Spleen (tissue), 11 donors: ENCODE measurements at regions not wholly inside any gene's neighbourhood (a gene's known extent, or its start where the extent isn't known, plus 50 kb on each side); places are given as distances from the start of the nearest gene placed in this dataset.

Source experiments
- DNase-seq: peaks from one replicate; pipeline ENCODE4 v3.0.0-alpha.2; 2020
- H3K27ac ChIP-seq, 8 donors: fragments of 200-600 bp; sonication (generic) in 7 of 8; 1 replicate in 4 of 8; 2 replicates in 4 of 8; pipeline versions ENCODE4 v1.5.0 to v1.8.0; 2016 to 2021; ENCODE audit warnings: inconsistent platforms in 4 of 8, mild to moderate bottlenecking in 4 of 8, moderate library complexity in 1 of 8
- H3K27me3 ChIP-seq, 7 donors: fragments of 200-600 bp; sonication (generic) in 6 of 7; replicated peaks in 1 of 7; 1 replicate in 4 of 7; 2 replicates in 3 of 7; pipeline versions ENCODE4 v1.5.0 to v1.8.0; 2016 to 2021; ENCODE audit warnings: inconsistent platforms in 3 of 7, mild to moderate bottlenecking in 1 of 7
- H3K36me3 ChIP-seq, 6 donors: fragments of 200-600 bp; sonication (generic) in 5 of 6; 1 replicate in 4 of 6; 2 replicates in 2 of 6; pipeline versions ENCODE4 v1.5.0 to v1.8.0; 2016 to 2021; ENCODE audit warnings: inconsistent platforms in 2 of 6
- H3K4me1 ChIP-seq, 6 donors: fragments of 200-600 bp; sonication (generic) in 5 of 6; 1 replicate in 3 of 6; 2 replicates in 3 of 6; pipeline versions ENCODE4 v1.5.0 to v1.8.0; 2016 to 2021; ENCODE audit warnings: inconsistent platforms in 3 of 6
- H3K4me3 ChIP-seq, 8 donors: fragments of 200-600 bp; sonication (generic) in 7 of 8; 1 replicate in 4 of 8; 2 replicates in 4 of 8; pipeline versions ENCODE4 v1.5.0 to v1.8.0; 2016 to 2021; ENCODE audit warnings: inconsistent platforms in 4 of 8, mild to moderate bottlenecking in 4 of 8, moderate library complexity in 2 of 8
- H3K9me3 ChIP-seq, 8 donors: fragments of 200-600 bp; sonication (generic) in 7 of 8; 1 replicate in 4 of 8; 2 replicates in 4 of 8; pipeline versions ENCODE4 v1.5.0 to v1.8.0; 2016 to 2021; ENCODE audit warnings: inconsistent platforms in 4 of 8
- POLR2A ChIP-seq, 3 donors: fragments of 450-650 bp; IDR thresholded peaks; one replicate each; pipeline ENCODE4 v1.5.1; 2017; ENCODE audit warnings: antibody characterized with exemption in 3 of 3, mild to moderate bottlenecking in 1 of 3
- POLR2AphosphoS5 ChIP-seq, 3 donors: sonication (generic); formaldehyde crosslinking; IDR thresholded peaks; one replicate each; pipeline ENCODE4 v1.5.1; 2017; ENCODE audit warnings: antibody characterized with exemption in 3 of 3
- WGBS, 5 donors: extraction: QIAGEN DNeasy Blood & Tissue Kit in 3 of 5; methylation state at CpG; one replicate each; pipeline versions ENCODE4 v1.1.5 to v1.1.7; 2013 to 2018; 5-methylcytosine and 5-hydroxymethylcytosine counted together
- intact Hi-C: fragments of 100-400 bp; cut with DNase I; formaldehyde crosslinking; loops from one replicate; pipeline ENCODE4 v1.15.0; 2023; ENCODE audit warnings: low total_unique reads
- TF ChIP-seq, protein P1 (sequence below), 11 experiments: fragments of 200-600 bp in 7 of 11; fragments of 450-650 bp in 4 of 11; sonication (generic) in 4 of 11; IDR thresholded peaks in 8 of 11; conservative IDR thresholded peaks in 3 of 11; 1 replicate in 7 of 11; 2 replicates in 4 of 11; pipeline versions ENCODE4 v1.4.0 to v1.8.0; 2016 to 2021; ENCODE audit warnings: antibody characterized with exemption in 11 of 11, inconsistent platforms in 4 of 11, mild to moderate bottlenecking in 1 of 11
- donor health status: healthy with polysubstance abuse.
- donor health status: DM: no; HTN: no; CAD: no; lungs with moderate emphysema.
- donor health status: DM: no; HTN: no; CAD: no.
- donor health status: Bipolar disorder and iron deficiency.
- donor health status: healthy.
- donor health status: DM: no; HTN: no; CAD: no.
- donor health status: DM: yes; HTN: yes; CAD: no.

GRCh38 chr7:9698375-9698774, 1265.0 kb downstream of the NXPH1 start:
- intact Hi-C loops: no loop called here
- H3K36me3 ChIP-seq: no peaks in the 10 kb centered on the region
- H3K4me1 ChIP-seq: no peaks in the 10 kb centered on the region
- no peak overlapping the region for H3K27ac ChIP-seq
- no peaks in the 10 kb centered on the region for H3K27me3 ChIP-seq
- H3K4me3 ChIP-seq: no peak overlapping the region
- TF ChIP-seq POLR2AphosphoS5 (IDR thresholded peaks at IDR 0.05) (no peak), POLR2A (IDR thresholded peaks at IDR 0.05) (no peak)
- TF ChIP-seq, protein P1, sequence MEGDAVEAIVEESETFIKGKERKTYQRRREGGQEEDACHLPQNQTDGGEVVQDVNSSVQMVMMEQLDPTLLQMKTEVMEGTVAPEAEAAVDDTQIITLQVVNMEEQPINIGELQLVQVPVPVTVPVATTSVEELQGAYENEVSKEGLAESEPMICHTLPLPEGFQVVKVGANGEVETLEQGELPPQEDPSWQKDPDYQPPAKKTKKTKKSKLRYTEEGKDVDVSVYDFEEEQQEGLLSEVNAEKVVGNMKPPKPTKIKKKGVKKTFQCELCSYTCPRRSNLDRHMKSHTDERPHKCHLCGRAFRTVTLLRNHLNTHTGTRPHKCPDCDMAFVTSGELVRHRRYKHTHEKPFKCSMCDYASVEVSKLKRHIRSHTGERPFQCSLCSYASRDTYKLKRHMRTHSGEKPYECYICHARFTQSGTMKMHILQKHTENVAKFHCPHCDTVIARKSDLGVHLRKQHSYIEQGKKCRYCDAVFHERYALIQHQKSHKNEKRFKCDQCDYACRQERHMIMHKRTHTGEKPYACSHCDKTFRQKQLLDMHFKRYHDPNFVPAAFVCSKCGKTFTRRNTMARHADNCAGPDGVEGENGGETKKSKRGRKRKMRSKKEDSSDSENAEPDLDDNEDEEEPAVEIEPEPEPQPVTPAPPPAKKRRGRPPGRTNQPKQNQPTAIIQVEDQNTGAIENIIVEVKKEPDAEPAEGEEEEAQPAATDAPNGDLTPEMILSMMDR (IDR thresholded peaks at IDR 0.05 in 8 of 11, conservative IDR thresholded peaks at IDR 0.05 in 3 of 11): no peak
- H3K9me3 ChIP-seq: peaks cover 0 to 21% (median 13%) of the 10 kb centered on the region in 8 donors
- no peak for DNase-seq

- 48 to 63% (median 58%) methylated on average over 1 of the region's 1 CpG for WGBS, 5 donors
- no peaks in the 10 kb centered on the region for H3K36me3 ChIP-seq
- TF ChIP-seq, protein P1 (IDR thresholded peaks at IDR 0.05 in 8 of 11, conservative IDR thresholded peaks at IDR 0.05 in 3 of 11): no peak
- intact Hi-C loops: no loop called here
- H3K4me3 ChIP-seq: no peak overlapping the region
- no peaks in the 10 kb centered on the region for H3K9me3 ChIP-seq
- no peak for DNase-seq
- no peaks in the 10 kb centered on the region for H3K4me1 ChIP-seq
- H3K27ac ChIP-seq: no peak overlapping the region
- H3K27me3 ChIP-seq: no peaks in the 10 kb centered on the region
Observed at GRCh38 chr7:9709216-9709615, 1264.5 kb upstream of the PHF14 start.

GRCh38 chr7:9711259-9711918, 1262.3 kb upstream of the PHF14 start:
- 63 to 79% (median 69%) methylated on average over 3 of the region's 3 CpGs for WGBS, 5 donors
- intact Hi-C loops: no loop called here
- Histone ChIP-seq H3K9me3 (no peaks in the 10 kb centered on the region), H3K4me3 (no peak overlapping the region), H3K27ac (no peak overlapping the region), H3K36me3 (no peaks in the 10 kb centered on the region), H3K4me1 (no peaks in the 10 kb centered on the region), H3K27me3 (no peaks in the 10 kb centered on the region)
- no peak for DNase-seq
- no peak for TF ChIP-seq POLR2A (IDR thresholded peaks at IDR 0.05)
- no peak for TF ChIP-seq POLR2AphosphoS5 (IDR thresholded peaks at IDR 0.05)
- TF ChIP-seq, protein P1 (IDR thresholded peaks at IDR 0.05 in 8 of 11, conservative IDR thresholded peaks at IDR 0.05 in 3 of 11): no peak

GRCh38 chr7:9718071-9718661, 1255.5 kb upstream of the PHF14 start:
- H3K27ac ChIP-seq: no peak overlapping the region
- TF ChIP-seq, protein P1 (IDR thresholded peaks at IDR 0.05 in 8 of 11, conservative IDR thresholded peaks at IDR 0.05 in 3 of 11): no peak
- TF ChIP-seq POLR2A (IDR thresholded peaks at IDR 0.05) (no peak), POLR2AphosphoS5 (IDR thresholded peaks at IDR 0.05) (no peak)
- H3K9me3 ChIP-seq: peaks cover 0 to 15% (median 5%) of the 10 kb centered on the region in 8 donors
- no peaks in the 10 kb centered on the region for H3K36me3 ChIP-seq
- no peak overlapping the region for H3K4me3 ChIP-seq
- no peaks in the 10 kb centered on the region for H3K27me3 ChIP-seq
- H3K4me1 ChIP-seq: no peaks in the 10 kb centered on the region
- intact Hi-C loops: no loop called here
- no peak for DNase-seq
